ENCODE measurements at regions not wholly inside any gene's neighbourhood (a gene's known extent, or its start where the extent isn't known, plus 50 kb on each side); places are given as distances from the start of the nearest gene placed in this dataset.

GRCh38 chr1:84090447-84091245, 53.4 kb upstream of the PRKACB start:
- no peak for DNase-seq (ENCODE audit: low read depth)

- no peak for DNase-seq (ENCODE audit: low read depth)
These were observed 54.2 kb upstream of the PRKACB start for GRCh38 chr1:84089867-84090266.

DNA sequence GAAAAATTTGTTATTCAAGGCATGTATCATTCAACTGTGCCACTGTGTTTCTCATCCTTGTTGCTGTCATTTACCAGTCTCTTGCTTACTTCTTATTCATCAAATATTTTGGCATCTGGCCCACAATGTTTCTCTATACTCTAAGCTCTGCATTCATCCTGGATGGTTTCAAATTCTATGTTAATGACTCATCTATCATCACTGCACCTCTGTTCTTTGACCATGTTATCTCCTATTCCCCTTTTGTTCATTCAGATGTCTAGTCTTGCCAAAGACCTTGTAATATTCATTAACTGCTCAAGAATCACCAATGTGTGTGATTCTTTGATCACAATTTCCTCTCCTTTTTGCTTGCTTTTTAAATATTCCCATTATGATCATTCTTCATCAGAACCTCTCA, 54.6 kb upstream of the PRKACB start:
- DNase-seq (ENCODE audit: low read depth) = no peak

GRCh38 chr1:84086616-84087015, 57.5 kb upstream of the PRKACB start:
- no peak for DNase-seq (ENCODE audit: low read depth)

DNA sequence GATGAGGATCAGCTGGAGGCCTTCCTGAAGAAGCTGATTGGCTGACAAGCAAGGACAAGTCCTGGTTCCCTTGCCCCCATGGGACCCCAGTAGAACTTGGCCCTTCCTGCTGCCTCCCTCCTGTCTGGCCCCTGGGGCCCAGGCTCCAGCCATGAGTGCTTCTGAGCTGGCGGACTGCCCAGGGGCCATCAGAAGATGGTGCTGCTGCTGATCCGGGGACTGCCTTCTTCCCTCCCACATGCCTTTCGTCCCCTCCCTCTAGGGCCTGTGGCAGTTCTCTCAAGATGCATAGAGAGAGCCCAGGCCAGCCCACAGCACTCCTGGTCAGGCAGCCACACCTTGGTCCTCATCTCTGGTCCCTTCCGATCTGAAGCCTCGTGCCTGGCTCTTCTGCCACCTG, 57.9 kb upstream of the PRKACB start:
- no peak for DNase-seq (ENCODE audit: low read depth)

DNA sequence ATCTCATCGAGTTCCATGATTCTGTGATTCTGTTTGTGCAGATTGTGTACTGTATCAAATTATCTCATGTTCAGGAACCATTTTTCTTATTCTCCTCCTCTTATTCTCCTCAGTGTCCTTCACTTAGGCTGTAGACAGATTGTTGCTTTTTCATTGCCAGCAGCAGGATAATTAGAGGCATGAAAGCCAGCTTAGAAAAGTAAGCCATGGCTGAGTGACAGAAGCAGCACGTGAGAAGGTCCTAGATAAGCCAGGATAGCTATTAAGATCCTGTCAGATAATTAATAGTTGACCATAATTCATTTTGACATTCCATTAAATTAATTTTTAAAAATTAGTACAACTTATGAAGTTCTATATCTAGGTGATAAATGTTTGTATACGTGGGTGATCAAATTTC, 60.8 kb upstream of the PRKACB start:
- no peak for DNase-seq (ENCODE audit: low read depth)

DNA sequence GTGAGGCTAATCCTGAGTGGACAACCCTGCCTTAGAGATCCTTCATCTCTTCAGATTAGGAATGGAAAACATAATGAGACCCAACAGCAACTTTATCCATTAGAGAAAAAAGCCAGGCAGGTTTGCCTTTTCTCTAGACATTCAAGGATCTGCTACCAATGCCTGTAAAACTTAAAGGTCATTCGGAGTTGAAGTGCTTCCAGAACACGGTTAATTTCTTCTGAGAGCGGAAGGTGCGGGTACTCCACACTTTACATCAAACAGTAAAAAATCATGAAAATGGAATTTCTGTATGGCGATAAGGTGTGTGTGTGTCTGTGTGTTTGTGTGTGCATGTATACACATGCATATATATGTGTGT, 65.2 kb upstream of the PRKACB start:
- no peak for DNase-seq (ENCODE audit: low read depth)

DNA sequence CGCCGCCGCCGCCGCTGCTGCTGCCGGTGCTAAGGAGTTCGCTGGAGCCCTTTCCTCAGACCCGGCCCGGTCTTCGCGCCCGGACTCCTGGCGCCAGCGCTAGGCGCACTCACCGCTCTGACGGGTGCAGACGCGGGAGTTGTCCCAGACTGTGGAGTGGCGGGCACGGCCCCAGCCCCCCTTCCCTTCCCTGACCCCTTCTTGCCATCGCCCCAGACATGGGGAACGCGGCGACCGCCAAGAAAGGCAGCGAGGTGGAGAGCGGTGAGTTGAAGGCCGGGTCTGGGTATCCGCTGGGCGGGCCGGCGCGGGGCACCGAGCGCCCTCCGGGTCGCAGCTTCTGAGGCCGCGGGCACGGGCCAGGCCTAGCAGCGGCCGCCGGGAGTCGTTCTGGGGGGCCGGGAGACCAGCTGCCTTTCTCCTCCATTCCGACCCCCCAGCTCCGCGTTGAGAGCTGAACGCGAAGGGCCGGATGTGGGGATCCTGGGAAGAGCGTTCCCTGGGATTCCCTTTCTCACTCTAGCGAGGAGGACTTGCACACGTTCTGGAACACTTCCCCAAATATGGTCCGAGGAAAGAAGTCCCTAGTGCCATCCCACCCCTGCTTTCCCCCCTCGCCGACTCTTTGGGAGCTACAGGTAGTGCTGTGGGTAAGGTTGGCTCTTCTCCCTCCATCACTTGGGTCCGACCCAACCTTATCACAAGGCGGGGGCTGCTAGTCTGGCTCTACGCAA, 65.8 kb upstream of the PRKACB start:
- DNase-seq (ENCODE audit: low read depth) = no peak

GRCh38 chr1:84077476-84078107, 66.5 kb upstream of the PRKACB start:
- peak; percentile 65 for DNase-seq (ENCODE audit: low read depth)

DNA sequence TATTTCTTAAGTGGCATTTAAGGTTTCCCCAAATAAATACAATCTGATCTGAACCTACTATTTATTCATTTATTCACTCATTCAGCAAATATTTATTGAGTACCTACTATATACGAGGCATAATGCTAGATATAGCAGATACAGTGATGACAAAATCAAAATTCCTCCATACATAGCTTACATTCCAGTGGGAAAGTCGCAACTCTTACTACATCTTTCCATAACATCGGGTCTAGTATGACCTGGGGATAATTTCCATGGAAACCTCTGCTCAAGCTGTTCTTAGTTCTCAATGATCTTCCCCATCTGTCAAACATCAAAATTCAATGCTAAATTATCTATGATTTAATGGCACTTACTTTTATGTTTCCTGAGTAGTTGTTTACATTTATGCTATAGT, 70.8 kb upstream of the PRKACB start:
- DNase-seq (ENCODE audit: low read depth) = no peak

GRCh38 chr1:84069236-84069845, 70.4 kb upstream of the TTLL7 start:
- no peak for DNase-seq (ENCODE audit: low read depth)

DNA sequence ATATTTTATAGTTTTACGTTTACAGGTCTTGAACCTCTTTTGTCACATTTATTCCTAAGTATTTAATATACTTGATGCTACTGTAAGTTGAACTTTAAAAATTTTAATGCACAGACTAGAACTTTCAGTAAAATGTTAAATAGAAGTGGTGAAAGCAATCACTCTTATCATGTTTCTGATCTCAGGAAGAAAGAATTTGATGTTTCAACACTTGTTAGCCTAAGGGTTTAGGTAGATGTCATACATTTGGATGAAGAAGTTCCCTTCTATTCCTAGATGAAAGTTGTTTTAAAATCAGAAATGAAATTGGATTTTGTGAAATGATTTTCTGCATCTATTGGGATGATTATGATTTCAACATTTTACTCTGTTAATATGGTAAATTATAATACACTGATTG, 63.6 kb upstream of the TTLL7 start:
- no peak for DNase-seq (ENCODE audit: low read depth)

- DNase-seq (ENCODE audit: low read depth) = no peak
These were observed 62.4 kb upstream of the TTLL7 start for GRCh38 chr1:84061336-84061735.

DNA sequence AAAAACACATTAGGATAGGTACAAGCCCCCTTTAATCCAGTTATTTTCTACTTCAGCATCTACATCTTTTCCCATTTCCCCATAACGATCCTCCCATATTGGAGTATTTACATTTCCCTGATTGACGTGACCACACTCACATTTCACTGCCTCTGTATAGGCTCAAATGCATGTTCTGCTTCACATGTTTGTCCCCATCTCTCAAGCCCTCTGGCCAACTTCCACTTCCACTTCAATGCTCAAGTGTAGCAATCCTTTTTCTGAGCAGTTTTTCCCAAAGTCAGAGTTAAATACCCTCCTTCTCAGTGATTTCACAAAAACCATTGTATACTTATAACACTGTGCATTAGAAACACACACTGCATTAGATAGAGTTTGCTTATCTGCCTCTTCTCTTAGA, 61.8 kb upstream of the TTLL7 start:
- DNase-seq (ENCODE audit: low read depth) = no peak

DNA sequence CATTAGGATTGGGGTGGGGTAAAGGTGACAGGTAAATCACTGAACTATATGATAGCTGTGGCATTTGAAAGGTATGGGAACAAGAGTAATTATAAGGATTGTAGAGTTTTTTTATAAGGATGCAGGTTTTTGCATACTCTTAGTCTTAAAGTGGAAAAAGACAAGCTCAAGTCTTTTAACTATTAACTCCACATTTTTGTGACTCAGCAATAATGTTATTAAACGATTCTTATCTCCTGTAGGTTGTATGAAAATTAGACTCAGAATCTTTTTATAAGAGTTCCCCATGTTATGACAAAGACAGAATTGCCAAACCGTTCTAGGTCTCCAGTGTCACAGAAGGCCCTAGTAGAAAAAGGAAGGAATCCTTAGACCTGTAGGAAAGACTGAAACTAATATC, 49.9 kb upstream of the TTLL7 start:
- no peak for DNase-seq (ENCODE audit: low read depth)
